AG04449 (cell line): ENCODE measurements at regions not wholly inside any gene's neighbourhood (a gene's known extent, or its start where the extent isn't known, plus 50 kb on each side); places are given as distances from the start of the nearest gene placed in this dataset.
"Not testable (repeated sequence)": the region's sequence is repeated elsewhere in the genome, so short reads cannot be mapped to it uniquely, and the experiment has no call there.

Experiments
- CTCF ChIA-PET: fragments of 350-600 bp; formaldehyde crosslinking; extraction: SDS; loops from one replicate; lab custom pipeline; 2021; ENCODE audit warnings: antibody characterized with exemption; lab: Yijun Ruan, JAX
- POLR2A ChIA-PET: fragments of 400-600, 350-600 bp; formaldehyde crosslinking; extraction: SDS; loops from one replicate; lab custom pipeline; 2020; ENCODE audit warnings: antibody characterized with exemption, inconsistent platforms; lab: Yijun Ruan, JAX
- DNase-seq: peaks from one replicate; pipeline ENCODE4 v3.0.0-alpha.2; 2010; ENCODE audit warnings: low read depth, low spot score
- H3K4me3 ChIP-seq: 2 replicates; pipeline ENCODE4 v1.5.1; 2011; ENCODE audit warnings: low read depth, mild to moderate bottlenecking, control low read depth, low read length
- TF ChIP-seq, protein P1 (sequence below): IDR thresholded peaks from one replicate; pipeline ENCODE4 v1.5.1; 2011; ENCODE audit warnings: mild to moderate bottlenecking, moderate library complexity, low read length, control low read depth, inconsistent platforms; ENCODE audit not compliant: insufficient read depth; ENCODE audit errors: missing control alignments

DNA sequence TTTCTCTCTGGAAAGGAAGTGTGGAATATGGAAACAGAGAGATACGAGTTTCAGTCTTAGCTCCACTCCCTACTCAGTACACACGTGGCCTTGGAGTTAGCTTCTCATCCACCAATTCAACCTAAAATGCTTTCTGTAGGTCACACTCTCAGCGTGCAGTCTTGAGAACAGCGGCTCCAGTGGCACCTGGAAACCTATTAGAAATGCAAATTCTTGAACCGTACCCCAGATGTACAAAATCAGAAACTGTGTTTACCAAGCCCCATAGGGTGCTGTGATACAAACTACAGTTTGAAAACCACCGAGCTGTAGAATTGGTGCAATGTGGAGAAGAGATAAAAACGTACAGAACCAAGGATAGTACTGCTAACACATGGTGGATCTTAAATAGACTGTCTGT, 91.1 kb upstream of the SP4 start:
- POLR2A ChIA-PET, result no interaction called here
- DNase-seq, result no peak
- CTCF ChIA-PET, result no interaction called here
- H3K4me3 ChIP-seq, result no peak overlapping the region
- TF ChIP-seq, protein P1, sequence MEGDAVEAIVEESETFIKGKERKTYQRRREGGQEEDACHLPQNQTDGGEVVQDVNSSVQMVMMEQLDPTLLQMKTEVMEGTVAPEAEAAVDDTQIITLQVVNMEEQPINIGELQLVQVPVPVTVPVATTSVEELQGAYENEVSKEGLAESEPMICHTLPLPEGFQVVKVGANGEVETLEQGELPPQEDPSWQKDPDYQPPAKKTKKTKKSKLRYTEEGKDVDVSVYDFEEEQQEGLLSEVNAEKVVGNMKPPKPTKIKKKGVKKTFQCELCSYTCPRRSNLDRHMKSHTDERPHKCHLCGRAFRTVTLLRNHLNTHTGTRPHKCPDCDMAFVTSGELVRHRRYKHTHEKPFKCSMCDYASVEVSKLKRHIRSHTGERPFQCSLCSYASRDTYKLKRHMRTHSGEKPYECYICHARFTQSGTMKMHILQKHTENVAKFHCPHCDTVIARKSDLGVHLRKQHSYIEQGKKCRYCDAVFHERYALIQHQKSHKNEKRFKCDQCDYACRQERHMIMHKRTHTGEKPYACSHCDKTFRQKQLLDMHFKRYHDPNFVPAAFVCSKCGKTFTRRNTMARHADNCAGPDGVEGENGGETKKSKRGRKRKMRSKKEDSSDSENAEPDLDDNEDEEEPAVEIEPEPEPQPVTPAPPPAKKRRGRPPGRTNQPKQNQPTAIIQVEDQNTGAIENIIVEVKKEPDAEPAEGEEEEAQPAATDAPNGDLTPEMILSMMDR, result no peak

DNA sequence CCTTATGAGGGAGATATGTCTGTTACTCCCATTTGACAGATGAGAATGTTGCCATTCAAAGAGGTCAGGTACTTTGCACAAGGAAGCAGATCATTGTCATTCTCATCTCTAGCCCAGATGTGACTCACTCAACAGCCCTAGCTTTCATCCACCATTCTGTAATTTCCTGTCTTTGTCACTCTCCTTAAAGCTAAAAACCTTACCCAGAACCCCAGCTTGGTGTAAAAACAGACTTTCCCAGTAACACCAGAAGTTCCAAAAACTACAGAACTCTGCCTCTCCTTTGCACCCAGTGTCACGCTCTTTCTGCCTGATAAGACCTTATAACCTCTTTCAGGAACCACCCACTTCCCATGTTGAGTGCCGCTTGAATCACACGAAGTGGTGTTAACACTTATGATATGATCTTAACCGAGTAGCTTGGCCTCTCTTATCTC, 89.1 kb upstream of the SP4 start:
- POLR2A ChIA-PET, result no interaction called here
- TF ChIP-seq, protein P1, result no peak
- no peak for DNase-seq
- H3K4me3 ChIP-seq, result no peak overlapping the region
- CTCF ChIA-PET, result no interaction called here

DNA sequence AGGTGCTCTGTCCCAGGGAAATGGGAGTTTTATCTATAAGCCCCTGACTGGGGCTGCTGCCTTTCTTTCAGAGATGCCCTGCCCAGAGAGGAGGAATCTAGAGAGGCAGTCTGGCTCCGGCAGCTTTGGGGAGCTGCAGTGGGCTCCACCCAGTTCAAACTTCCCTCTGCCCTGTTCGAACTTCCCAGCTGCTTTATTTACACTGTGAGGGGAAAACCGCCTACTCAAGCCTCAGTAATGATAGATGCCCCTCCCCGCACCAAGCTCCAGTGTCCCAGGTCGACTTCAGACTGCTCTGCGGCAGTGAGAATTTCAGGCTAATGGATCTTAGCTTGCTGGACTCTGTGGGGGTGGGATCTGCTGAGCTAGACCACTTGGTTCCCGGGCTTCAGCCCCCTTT, 83.0 kb upstream of the SP4 start:
- H3K4me3 ChIP-seq, POLR2A ChIA-PET, DNase-seq, CTCF ChIA-PET: not testable (repeated sequence)

GRCh38 chr7:21345361-21345760, 82.5 kb upstream of the SP4 start:
- TF ChIP-seq, protein P1, result no peak
- no peak overlapping the region for H3K4me3 ChIP-seq
- ChIA-PET POLR2A (interaction anchor here (0.6 kb wide), 1 partner anchor 222 kb away, joined by 3 read pairs; no protein-coding TSS in a partner anchor), CTCF (no interaction called here)
- DNase-seq, result no peak

GRCh38 chr7:21346297-21346696, 81.6 kb upstream of the SP4 start:
- CTCF ChIA-PET, result no interaction called here
- DNase-seq, result no peak
- TF ChIP-seq, protein P1, result no peak
- POLR2A ChIA-PET, result no interaction called here
- no peak overlapping the region for H3K4me3 ChIP-seq

DNA sequence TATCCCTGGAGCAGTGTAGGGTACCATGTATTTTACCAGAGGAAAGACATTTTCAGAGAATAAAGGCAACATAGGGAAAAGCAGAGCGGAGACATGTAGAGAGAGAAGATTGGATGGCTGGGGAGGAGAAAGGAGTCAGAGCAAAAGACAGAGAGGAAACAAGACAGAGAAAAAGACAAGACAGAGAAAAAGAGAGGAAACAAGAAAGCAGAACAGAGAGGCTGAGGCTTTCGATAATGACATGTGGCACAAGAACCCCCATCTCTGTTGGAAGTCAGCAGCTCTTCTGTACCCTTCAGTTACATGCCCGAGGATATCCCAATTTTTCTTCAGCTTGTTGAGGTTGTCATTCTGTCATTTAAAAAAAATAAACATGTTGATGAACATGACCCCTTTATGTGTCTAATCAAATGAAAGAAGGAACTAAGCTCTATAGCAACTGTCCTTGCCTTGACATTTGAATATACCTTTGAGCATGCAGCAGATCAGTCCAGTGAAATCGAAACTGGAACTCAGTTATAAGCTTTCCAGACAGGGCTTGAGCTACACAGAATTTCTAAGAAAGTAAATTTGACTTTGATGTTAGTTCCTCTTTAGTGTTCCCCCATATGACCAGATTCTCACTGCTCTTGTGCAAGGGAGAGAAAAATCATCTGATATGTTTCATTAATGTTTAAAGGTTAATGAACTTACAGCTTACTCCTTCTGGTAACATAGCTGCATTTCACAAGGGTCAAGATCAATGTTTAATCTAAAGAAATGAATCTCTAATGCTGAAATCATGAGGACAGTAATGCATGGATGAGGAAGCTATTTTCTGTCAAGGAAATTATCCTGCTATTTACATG, 75.1 kb upstream of the SP4 start:
- TF ChIP-seq, protein P1, result no peak
- H3K4me3 ChIP-seq, result no peak overlapping the region
- CTCF ChIA-PET, result no interaction called here
- DNase-seq, result no peak
- POLR2A ChIA-PET, result no interaction called here

- ChIA-PET POLR2A (no interaction called here), CTCF (no interaction called here)
- H3K4me3 ChIP-seq, result no peak overlapping the region
- no peak for DNase-seq
- TF ChIP-seq, protein P1, result no peak
Observed at GRCh38 chr7:21353388-21353780, 74.5 kb upstream of the SP4 start.
